ENCODE measurements at regions not wholly inside any gene's neighbourhood (a gene's known extent, or its start where the extent isn't known, plus 50 kb on each side); places are given as distances from the start of the nearest gene placed in this dataset.

DNA sequence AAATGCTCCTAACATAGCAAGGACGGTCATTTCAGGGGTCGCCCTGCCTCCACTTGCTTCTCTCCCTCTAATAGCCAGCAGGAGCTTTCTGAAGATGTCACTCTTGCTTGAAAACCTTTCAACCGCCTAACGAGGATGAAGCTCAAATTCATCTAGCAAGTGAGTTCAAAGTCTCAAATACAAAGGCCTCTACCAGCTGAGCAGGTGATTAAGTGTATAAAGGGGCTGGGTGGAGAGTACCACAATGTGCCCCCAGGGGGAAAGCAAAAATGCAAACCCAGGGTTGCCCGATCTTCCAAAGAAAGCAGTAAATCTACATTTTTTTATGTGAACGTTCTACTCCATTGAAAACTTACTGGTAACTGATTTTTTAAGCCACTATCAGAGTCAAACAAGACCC lies 50.4 kb upstream of the GRIP2 start:
- no peak for DNase-seq

DNA sequence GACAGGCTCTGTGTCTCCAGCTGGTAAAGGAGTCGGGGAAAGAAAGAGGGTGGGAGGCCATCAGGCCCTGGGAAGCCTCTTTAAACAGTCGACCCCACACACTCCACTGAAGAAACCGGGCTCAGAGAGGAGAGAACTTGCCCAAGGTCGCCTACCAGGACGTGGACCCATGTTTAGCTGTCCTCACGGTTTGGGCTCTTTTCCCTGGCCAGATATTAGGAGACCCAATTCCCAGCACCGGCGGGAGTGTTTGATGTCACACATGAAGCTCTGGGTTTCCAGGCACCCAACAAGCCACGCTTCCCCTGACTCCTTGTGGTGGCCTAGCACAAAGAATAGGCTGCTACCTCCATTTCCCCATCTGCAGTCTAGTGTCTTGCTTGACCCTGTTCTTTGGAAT lies 52.2 kb upstream of the GRIP2 start:
- no peak for DNase-seq

DNA sequence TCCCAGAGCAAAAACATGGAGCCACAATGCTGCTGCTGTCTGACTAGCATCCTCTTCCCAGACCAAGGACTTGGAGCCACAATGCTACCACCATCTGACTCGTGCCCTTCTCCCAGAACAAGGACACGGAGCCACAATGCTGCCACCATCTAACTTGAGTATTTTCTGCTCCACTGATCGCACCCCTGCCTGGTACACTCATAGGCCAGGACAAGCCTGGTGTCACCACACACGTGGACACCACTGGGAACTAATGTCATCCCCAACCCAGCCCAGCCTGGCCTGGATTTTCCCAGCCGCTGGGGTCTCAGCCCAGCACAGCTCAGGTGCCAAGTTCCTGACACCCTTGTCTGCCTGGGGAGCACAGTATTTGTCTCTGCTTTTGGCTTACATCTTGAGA lies 52.7 kb upstream of the GRIP2 start:
- no peak for DNase-seq

DNA sequence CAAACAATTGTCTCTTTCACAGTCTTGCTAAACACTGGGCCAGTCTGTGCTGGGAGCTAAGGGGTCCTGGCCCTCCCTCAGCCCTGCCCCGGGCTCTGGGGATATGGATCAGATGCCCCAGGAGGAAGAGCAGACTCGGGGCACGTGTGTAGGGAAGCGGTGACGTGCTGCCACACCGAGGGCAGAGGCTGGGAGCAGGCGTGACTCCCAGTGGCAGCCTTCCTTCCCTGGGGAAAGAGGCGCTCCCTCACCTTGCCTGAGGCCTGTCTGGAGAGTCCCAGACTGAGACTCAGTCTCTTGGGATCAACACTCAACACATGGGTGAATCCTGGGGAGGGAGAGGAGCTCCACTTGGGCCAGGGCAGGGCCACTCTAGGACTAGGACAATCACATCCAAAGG lies 54.1 kb upstream of the GRIP2 start:
- no peak for DNase-seq

DNA sequence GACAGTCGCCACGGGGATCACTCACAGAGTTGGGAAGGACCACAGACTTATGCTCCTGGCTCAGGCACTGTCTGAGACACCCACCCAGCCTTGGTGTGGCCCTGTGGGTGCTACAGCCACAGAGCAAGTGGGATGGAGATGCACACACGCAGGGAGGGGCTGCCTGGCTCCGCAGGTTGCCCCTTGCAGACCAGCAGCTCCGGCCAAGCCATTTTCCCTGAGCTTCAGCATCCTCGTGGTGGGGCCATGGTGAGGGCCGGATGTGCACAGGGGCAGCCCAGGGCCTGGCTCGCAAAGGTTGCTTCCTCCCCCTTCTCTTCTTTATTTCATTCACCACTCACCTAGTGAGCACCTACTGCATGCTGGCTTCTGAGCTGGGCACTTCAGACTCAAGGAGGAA lies 55.4 kb upstream of the GRIP2 start:
- DNase-seq = no peak

DNA sequence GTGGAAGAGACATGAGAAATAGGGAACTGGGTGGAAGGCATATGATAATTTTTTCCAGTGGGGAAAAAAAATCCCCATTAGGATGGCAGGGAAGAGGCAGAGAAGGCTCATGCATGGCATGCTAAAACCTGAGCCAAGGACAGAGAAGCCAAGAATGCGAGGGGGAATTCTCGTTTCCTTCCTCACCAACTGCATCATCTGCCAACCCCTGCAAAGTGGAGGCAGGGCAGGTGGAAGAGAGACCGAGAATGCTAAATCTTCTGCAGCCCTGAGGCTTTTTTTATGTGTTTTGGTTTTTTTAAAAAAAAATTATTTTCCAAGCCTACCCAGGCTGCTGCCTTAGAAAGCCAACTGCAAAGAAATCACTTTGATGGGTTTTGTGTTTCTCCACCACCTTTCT lies 54.3 kb upstream of the CCDC174 start:
- no peak for DNase-seq

DNA sequence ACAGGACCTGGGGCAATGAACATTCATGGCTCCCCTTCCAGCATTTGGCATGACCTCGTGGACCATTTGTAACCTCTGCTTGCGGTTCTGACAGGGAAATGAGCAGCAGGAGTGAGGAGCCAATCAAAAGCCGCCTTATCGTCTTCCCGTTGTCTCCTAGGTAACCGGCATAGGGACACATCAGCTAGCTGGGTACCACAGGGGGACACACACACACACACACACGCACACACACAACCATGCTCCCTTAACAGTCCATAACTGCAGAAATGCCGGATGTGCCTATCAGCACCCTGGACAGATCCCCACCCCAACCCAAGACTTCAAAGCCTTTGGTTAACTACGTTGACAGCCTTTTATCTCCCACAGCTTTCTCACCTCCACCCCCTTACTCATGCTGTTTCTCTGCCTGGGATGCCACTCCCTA lies 53.4 kb upstream of the CCDC174 start:
- DNase-seq = peak; percentile 46

DNA sequence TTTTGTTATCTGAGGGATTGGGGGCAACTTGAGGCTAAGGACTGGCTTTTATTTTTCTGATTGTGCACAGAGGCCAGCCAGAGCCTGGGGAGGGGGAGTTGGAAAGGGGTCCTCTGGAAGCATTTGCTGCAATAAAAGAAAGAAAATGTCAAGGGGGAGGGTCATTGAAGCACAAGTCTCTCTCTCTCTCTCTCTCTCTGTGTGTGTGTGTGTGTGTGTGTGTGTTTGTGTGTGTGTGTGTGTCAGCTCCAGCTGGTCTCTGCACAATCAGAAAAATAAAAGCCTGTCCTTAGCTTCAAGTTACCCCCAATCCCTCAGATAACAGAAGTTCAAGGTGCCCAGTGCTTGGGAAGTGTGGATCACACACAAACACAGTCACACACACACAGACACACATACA lies 52.1 kb upstream of the CCDC174 start:
- DNase-seq = no peak

DNA sequence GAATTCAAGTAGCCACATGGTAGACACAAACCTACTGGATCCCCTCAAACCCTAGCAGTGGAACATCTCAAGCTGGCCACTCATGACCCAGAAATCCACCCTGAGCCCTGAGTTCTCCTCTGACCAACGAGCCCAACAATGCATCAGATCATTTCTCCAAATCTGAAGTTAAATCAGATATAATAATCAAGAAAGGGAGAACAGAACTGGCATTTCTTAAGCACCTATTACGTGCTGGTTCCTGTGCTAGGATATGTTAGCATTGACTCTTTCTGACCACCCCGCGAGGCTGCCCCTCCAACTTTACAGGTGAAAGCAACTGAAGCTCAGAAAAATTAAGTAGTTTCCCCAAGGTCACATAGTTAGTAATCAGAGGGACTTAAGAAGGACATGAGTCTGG lies 51.5 kb upstream of the CCDC174 start:
- no peak for DNase-seq

DNA sequence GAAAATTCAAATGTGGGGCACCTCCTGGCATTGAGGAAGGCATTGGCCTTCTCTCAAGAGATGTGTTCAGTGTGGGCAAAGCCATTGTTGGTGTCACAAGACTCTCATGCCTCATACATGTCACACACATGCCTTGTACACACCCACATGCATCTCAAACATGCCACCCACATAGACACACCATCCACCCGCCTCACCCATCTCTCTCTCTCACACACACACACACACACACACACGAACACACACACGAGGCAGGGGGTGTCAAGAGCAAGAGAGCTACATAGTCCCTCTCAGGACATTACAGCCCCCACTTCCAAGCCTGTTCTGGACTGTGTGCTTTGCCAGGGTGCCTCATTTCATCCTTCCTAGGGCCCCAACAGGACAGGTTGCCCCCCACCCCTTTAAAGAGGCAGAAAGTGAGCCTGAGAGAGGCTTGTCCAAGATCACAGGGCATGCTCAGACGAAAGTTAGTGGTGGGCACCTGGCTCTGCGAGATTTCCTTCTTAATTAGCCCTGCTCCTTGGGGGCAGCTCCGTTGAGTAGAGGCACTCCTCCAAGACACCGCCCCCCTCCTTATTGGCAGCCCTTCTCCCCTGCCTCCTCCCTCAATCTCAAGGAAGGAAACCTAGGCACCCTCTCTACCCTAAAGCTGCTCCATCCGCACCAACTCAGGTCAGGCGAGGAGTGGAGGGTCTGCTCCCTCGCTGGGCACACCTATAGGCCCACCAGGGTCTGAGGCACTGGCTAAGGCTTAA lies 50.5 kb upstream of the CCDC174 start:
- DNase-seq = no peak

DNA sequence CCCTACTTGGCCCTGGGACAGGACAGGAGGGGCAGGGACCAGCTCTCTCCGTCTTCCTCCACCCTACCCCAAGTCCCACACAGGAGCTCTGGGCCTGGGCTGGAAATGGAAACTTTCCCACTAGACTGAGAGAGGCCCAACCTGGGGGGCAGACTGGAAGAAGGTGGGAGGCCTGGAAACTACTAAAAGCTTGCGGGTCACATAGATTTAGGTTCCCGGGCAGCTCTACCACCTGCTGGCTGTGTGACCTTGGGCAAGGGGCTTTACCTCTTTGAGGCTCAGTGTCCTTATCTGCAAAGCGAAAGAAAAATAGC lies 49.9 kb upstream of the CCDC174 start:
- DNase-seq = no peak
